ENCODE measurements at regions not wholly inside any gene's neighbourhood (a gene's known extent, or its start where the extent isn't known, plus 50 kb on each side); places are given as distances from the start of the nearest gene placed in this dataset.

- Histone ChIP-seq H3K4me3 (ENCODE audit: low read length) (no peak overlapping the region), H3K4me1 (ENCODE audit: control insufficient read depth, insufficient read depth, low read length) (no peaks in the 10 kb centered on the region), H3K9me3 (ENCODE audit: control insufficient read depth, low read length) (no peaks in the 10 kb centered on the region), H3K36me3 (ENCODE audit: control insufficient read depth, insufficient read depth, low read length) (no peaks in the 10 kb centered on the region), H3K9ac (ENCODE audit: extremely low read depth, low read length, poor library complexity, severe bottlenecking) (no peak overlapping the region), H3K27ac (ENCODE audit: low read depth, low read length) (no peak overlapping the region), H3K27me3 (ENCODE audit: control insufficient read depth, insufficient read depth, low read length, poor library complexity, severe bottlenecking) (no peaks in the 10 kb centered on the region)
- Mint-ChIP-seq H3K4me3 (no peak overlapping the region), H3K27ac (no peak overlapping the region), H3K9me3 (no peaks in the 10 kb centered on the region), H3K4me1 (peaks cover 23% of the 10 kb centered on the region), H3K27me3 (ENCODE audit: insufficient read depth) (no peaks in the 10 kb centered on the region), H3K36me3 (ENCODE audit: low read depth) (no peaks in the 10 kb centered on the region)
- no peak for DNase-seq
- TF ChIP-seq, protein P1, sequence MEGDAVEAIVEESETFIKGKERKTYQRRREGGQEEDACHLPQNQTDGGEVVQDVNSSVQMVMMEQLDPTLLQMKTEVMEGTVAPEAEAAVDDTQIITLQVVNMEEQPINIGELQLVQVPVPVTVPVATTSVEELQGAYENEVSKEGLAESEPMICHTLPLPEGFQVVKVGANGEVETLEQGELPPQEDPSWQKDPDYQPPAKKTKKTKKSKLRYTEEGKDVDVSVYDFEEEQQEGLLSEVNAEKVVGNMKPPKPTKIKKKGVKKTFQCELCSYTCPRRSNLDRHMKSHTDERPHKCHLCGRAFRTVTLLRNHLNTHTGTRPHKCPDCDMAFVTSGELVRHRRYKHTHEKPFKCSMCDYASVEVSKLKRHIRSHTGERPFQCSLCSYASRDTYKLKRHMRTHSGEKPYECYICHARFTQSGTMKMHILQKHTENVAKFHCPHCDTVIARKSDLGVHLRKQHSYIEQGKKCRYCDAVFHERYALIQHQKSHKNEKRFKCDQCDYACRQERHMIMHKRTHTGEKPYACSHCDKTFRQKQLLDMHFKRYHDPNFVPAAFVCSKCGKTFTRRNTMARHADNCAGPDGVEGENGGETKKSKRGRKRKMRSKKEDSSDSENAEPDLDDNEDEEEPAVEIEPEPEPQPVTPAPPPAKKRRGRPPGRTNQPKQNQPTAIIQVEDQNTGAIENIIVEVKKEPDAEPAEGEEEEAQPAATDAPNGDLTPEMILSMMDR (conservative IDR thresholded peaks at IDR 0.05): no peak
- 82 to 85% methylated on average over 2 to 3 of the region's 3 CpGs for WGBS, 2 experiments (ENCODE audit: insufficient coverage in 1 of 2, insufficient read length in 1 of 2)
Observed at GRCh38 chr18:51522821-51523220, 325.3 kb upstream of the MEX3C start.

DNA sequence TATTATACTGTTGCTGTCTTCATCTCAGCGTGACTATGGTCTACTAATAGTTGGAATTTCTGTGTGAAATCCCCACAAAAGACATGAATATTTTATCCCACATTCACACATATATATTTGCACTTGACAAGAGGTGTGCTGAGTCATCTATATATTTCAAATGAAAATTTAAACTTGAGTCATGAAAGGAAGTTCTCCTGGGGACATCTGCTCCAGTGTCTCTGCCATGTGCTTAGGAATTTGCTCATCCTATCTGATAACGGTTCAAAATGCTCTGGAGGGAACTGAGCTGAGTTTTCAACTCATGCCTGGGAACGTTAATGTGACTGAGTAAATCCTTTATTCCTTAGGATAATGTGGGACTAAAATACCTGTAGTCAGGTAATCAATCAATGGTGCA, 326.2 kb upstream of the MEX3C start:
- Mint-ChIP-seq H3K4me3 (no peak overlapping the region), H3K4me1 (peaks cover 23% of the 10 kb centered on the region), H3K9me3 (no peaks in the 10 kb centered on the region), H3K36me3 (ENCODE audit: low read depth) (no peaks in the 10 kb centered on the region), H3K27ac (no peak overlapping the region), H3K27me3 (ENCODE audit: insufficient read depth) (no peaks in the 10 kb centered on the region)
- no peak overlapping the region for H3K4me3 ChIP-seq (ENCODE audit: low read length)
- no peaks in the 10 kb centered on the region for H3K27me3 ChIP-seq (ENCODE audit: control insufficient read depth, insufficient read depth, low read length, poor library complexity, severe bottlenecking)
- H3K9me3 ChIP-seq (ENCODE audit: control insufficient read depth, low read length): no peaks in the 10 kb centered on the region
- H3K36me3 ChIP-seq (ENCODE audit: control insufficient read depth, insufficient read depth, low read length): no peaks in the 10 kb centered on the region
- no peak for DNase-seq
- WGBS, 2 experiments (ENCODE audit: insufficient coverage in 1 of 2, insufficient read length in 1 of 2): 85% methylated on average over 3 of the region's 3 CpGs; no CpG with 5 or more reads in 1 of the 2 experiments
- no peak overlapping the region for H3K9ac ChIP-seq (ENCODE audit: extremely low read depth, low read length, poor library complexity, severe bottlenecking)
- TF ChIP-seq, protein P1 (conservative IDR thresholded peaks at IDR 0.05): no peak
- no peak overlapping the region for H3K27ac ChIP-seq (ENCODE audit: low read depth, low read length)
- H3K4me1 ChIP-seq (ENCODE audit: control insufficient read depth, insufficient read depth, low read length): no peaks in the 10 kb centered on the region

GRCh38 chr18:51525453-51526225, 328.2 kb upstream of the MEX3C start:
- H3K9me3 Mint-ChIP-seq: no peaks in the 10 kb centered on the region
- WGBS, 2 experiments (ENCODE audit: insufficient coverage in 1 of 2, insufficient read length in 1 of 2): 91 to 93% methylated on average over 2 to 4 of the region's 4 CpGs

More at GRCh38 chr18:51525453-51526225, 328.2 kb upstream of the MEX3C start:
- no peaks in the 10 kb centered on the region for H3K27me3 ChIP-seq (ENCODE audit: control insufficient read depth, insufficient read depth, low read length, poor library complexity, severe bottlenecking)
- Mint-ChIP-seq H3K27ac (no peak overlapping the region), H3K4me3 (no peak overlapping the region), H3K27me3 (ENCODE audit: insufficient read depth) (no peaks in the 10 kb centered on the region), H3K4me1 (peaks cover 16% of the 10 kb centered on the region), H3K36me3 (ENCODE audit: low read depth) (no peaks in the 10 kb centered on the region)
- no peaks in the 10 kb centered on the region for H3K36me3 ChIP-seq (ENCODE audit: control insufficient read depth, insufficient read depth, low read length)
- TF ChIP-seq, protein P1 (conservative IDR thresholded peaks at IDR 0.05): no peak
- no peak overlapping the region for H3K4me3 ChIP-seq (ENCODE audit: low read length)
- H3K9me3 ChIP-seq (ENCODE audit: control insufficient read depth, low read length): no peaks in the 10 kb centered on the region
- no peak overlapping the region for H3K9ac ChIP-seq (ENCODE audit: extremely low read depth, low read length, poor library complexity, severe bottlenecking)
- no peak for DNase-seq
- H3K4me1 ChIP-seq (ENCODE audit: control insufficient read depth, insufficient read depth, low read length): no peaks in the 10 kb centered on the region
- H3K27ac ChIP-seq (ENCODE audit: low read depth, low read length): no peak overlapping the region
